RWPE2 (cell line): ENCODE measurements at regions not wholly inside any gene's neighbourhood (a gene's known extent, or its start where the extent isn't known, plus 50 kb on each side); places are given as distances from the start of the nearest gene placed in this dataset.

ENCODE experiments used
- ATAC-seq: fragments of 200-7000 bp; cut with Tn5 transposase; 3 replicates; pipeline ENCODE4 v1.9.1; 2021; ENCODE audit warnings: low read depth
- DNase-seq: peaks from one replicate; pipeline ENCODE4 v3.0.0-alpha.2; 2020; ENCODE audit warnings: low spot score
- H3K27ac ChIP-seq: fragments of 450-650 bp; 2 replicates; pipeline ENCODE4 v1.5.1; 2017; ENCODE audit warnings: mild to moderate bottlenecking; ENCODE audit not compliant: poor library complexity, severe bottlenecking
- H3K27me3 ChIP-seq: fragments of 250-450 bp; sonication (Bioruptor Pico); 2 replicates; pipeline ENCODE4 v1.5.1; 2021; ENCODE audit warnings: mild to moderate bottlenecking, moderate library complexity; ENCODE audit not compliant: insufficient read depth, poor library complexity, severe bottlenecking
- H3K36me3 ChIP-seq: fragments of 250-450 bp; sonication (Bioruptor Pico); 2 replicates; pipeline ENCODE4 v1.5.1; 2020; ENCODE audit warnings: low read depth, mild to moderate bottlenecking, moderate library complexity
- H3K4me1 ChIP-seq: fragments of 250-450 bp; sonication (Bioruptor Pico); 2 replicates; pipeline ENCODE4 v1.5.1; 2021; ENCODE audit warnings: mild to moderate bottlenecking, moderate library complexity; ENCODE audit not compliant: insufficient read depth, poor library complexity, severe bottlenecking
- H3K4me3 ChIP-seq: fragments of 250-450 bp; sonication (Bioruptor Pico); 2 replicates; pipeline ENCODE4 v1.5.1; 2021; ENCODE audit warnings: mild to moderate bottlenecking, moderate library complexity; ENCODE audit not compliant: severe bottlenecking
- H3K9me3 ChIP-seq: fragments of 250-450 bp; sonication (Bioruptor Pico); 2 replicates; pipeline ENCODE4 v1.5.1; 2021; ENCODE audit warnings: mild to moderate bottlenecking, moderate library complexity; ENCODE audit not compliant: severe bottlenecking
- CTCF ChIP-seq: fragments of 450-650 bp; IDR thresholded peaks from one replicate; pipeline ENCODE4 v1.5.1; 2017; ENCODE audit warnings: mild to moderate bottlenecking, moderate library complexity; ENCODE audit not compliant: poor library complexity, severe bottlenecking

GRCh38 chr22:23000657-23001347, 69.5 kb upstream of the GNAZ start:
- Histone ChIP-seq H3K4me3 (no peak overlapping the region), H3K36me3 (no peaks in the 10 kb centered on the region), H3K9me3 (peaks cover 26% of the 10 kb centered on the region), H3K27ac (no peak overlapping the region), H3K4me1 (peaks cover 3% of the 10 kb centered on the region), H3K27me3 (peaks cover 15% of the 10 kb centered on the region)
- TF ChIP-seq CTCF = no peak
- DNase-seq (no peak), ATAC-seq (no peak)

GRCh38 chr22:23001463-23001862, 68.9 kb upstream of the GNAZ start:
- H3K4me1 ChIP-seq = peaks cover 3% of the 10 kb centered on the region
- H3K4me3 ChIP-seq = no peak overlapping the region
- H3K27me3 ChIP-seq = peaks cover 15% of the 10 kb centered on the region
- peaks cover 23% of the 10 kb centered on the region for H3K9me3 ChIP-seq
- ATAC-seq (no peak), DNase-seq (no peak)
- H3K27ac ChIP-seq = no peak overlapping the region
- no peaks in the 10 kb centered on the region for H3K36me3 ChIP-seq
- no peak for TF ChIP-seq CTCF

- ATAC-seq (no peak), DNase-seq (no peak)
- no peak overlapping the region for H3K4me3 ChIP-seq
- no peak overlapping the region for H3K27ac ChIP-seq
- peaks cover 3% of the 10 kb centered on the region for H3K4me1 ChIP-seq
- TF ChIP-seq CTCF = no peak
- H3K9me3 ChIP-seq = peaks cover 16% of the 10 kb centered on the region
- no peaks in the 10 kb centered on the region for H3K36me3 ChIP-seq
- H3K27me3 ChIP-seq = peaks cover 15% of the 10 kb centered on the region
Observed at GRCh38 chr22:23002612-23003180, 67.6 kb upstream of the GNAZ start.

GRCh38 chr22:23007823-23008222, 62.5 kb upstream of the GNAZ start:
- Histone ChIP-seq H3K9me3 (peaks cover 3% of the 10 kb centered on the region), H3K27me3 (peaks cover 15% of the 10 kb centered on the region), H3K4me3 (no peak overlapping the region), H3K4me1 (no peaks in the 10 kb centered on the region), H3K27ac (no peak overlapping the region), H3K36me3 (no peaks in the 10 kb centered on the region)
- TF ChIP-seq CTCF = no peak
- ATAC-seq (no peak), DNase-seq (no peak)

- Histone ChIP-seq H3K4me3 (no peak overlapping the region), H3K9me3 (peaks cover 3% of the 10 kb centered on the region), H3K27ac (no peak overlapping the region), H3K27me3 (peaks cover 11% of the 10 kb centered on the region), H3K4me1 (no peaks in the 10 kb centered on the region), H3K36me3 (no peaks in the 10 kb centered on the region)
- no peak for DNase-seq
- no peak for TF ChIP-seq CTCF
- no peak for ATAC-seq
Observed at GRCh38 chr22:23008896-23009295, 61.4 kb upstream of the GNAZ start.
